Tibial nerve (tissue), 4 donors: ENCODE measurements at regions not wholly inside any gene's neighbourhood (a gene's known extent, or its start where the extent isn't known, plus 50 kb on each side); places are given as distances from the start of the nearest gene placed in this dataset.

Source experiments
- CTCF ChIP-seq, 5 experiments: fragments of 200-600 bp in 3 of 5; fragments of 450-650 bp in 2 of 5; sonication (generic) in 3 of 5; IDR thresholded peaks; one replicate each; pipeline ENCODE4 v1.5.1; 2016 to 2019; ENCODE audit warnings: antibody characterized with exemption in 5 of 5, mild to moderate bottlenecking in 3 of 5, moderate library complexity in 2 of 5
- EP300 ChIP-seq, 2 donors: sonication (generic); formaldehyde crosslinking; IDR thresholded peaks; one replicate each; pipeline ENCODE4 v1.6.1; 2017; ENCODE audit warnings: antibody characterized with exemption in 2 of 2, mild to moderate bottlenecking in 1 of 2
- POLR2A ChIP-seq, 2 donors: fragments of 450-650 bp; IDR thresholded peaks; one replicate each; pipeline ENCODE4 v1.6.1; 2017; ENCODE audit warnings: antibody characterized with exemption in 2 of 2, mild to moderate bottlenecking in 2 of 2, moderate library complexity in 2 of 2

GRCh38 chr10:90317172-90317571 is 540.7 kb downstream of the HTR7 start:
- no peak for TF ChIP-seq CTCF (IDR thresholded peaks at IDR 0.05)
- TF ChIP-seq POLR2A (IDR thresholded peaks at IDR 0.05): no peak
- TF ChIP-seq EP300 (IDR thresholded peaks at IDR 0.05): no peak
